Right lobe of liver (tissue), 4 donors: ENCODE measurements at regions not wholly inside any gene's neighbourhood (a gene's known extent, or its start where the extent isn't known, plus 50 kb on each side); places are given as distances from the start of the nearest gene placed in this dataset.

Experiments used
- CTCF ChIP-seq, 4 donors: fragments of 200-600 bp in 3 of 4; fragments of 450-650 bp in 1 of 4; IDR thresholded peaks; one replicate each; pipeline versions ENCODE4 v1.5.1 to v1.8.0; 2016 to 2022; ENCODE audit warnings: antibody characterized with exemption in 4 of 4, mild to moderate bottlenecking in 2 of 4
- POLR2A ChIP-seq: fragments of 450-650 bp; IDR thresholded peaks from one replicate; pipeline ENCODE4 v1.6.1; 2017; ENCODE audit warnings: antibody characterized with exemption, mild to moderate bottlenecking
- donor health status: DM: no; HTN: no; CAD: no.
- donor health status: DM: no; HTN: no; CAD: no.
- donor health status: DM: no; HTN: yes; CAD: no.

DNA sequence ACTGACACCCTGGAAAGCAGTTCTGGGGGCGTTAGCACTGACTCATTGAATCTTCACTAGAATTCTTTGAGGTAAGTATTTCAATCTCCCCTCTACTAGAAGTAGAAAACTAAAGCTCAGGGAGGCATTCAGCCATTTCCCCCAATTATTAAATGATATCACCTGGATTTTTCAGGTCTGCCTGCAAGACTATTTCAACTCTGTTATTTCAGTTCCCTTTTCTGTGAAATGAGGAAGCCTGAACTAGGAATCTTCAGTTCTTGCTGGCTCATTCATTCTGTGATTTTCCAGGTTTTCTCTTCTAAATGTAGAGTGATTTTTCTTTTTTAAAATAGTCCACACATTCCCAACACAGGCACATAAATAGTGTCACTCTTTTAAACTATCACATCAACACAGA lies 337.0 kb upstream of the NR5A2 start:
- TF ChIP-seq CTCF (IDR thresholded peaks at IDR 0.05) (no peak), POLR2A (no peak)
